Gastroesophageal sphincter (tissue), 4 donors: ENCODE measurements at regions not wholly inside any gene's neighbourhood (a gene's known extent, or its start where the extent isn't known, plus 50 kb on each side); places are given as distances from the start of the nearest gene placed in this dataset.

Source experiments
- ATAC-seq: fragments of 150-250 bp; one replicate; pipeline ENCODE4 v1.9.1; 2016; ENCODE audit warnings: mild to moderate bottlenecking, moderate library complexity
- H3K27ac ChIP-seq, 4 donors: fragments of 200-600 bp; sonication (generic) in 3 of 4; 1 replicate in 3 of 4; 2 replicates in 1 of 4; pipeline ENCODE4 v1.5.1; 2016 to 2019
- H3K27me3 ChIP-seq: fragments of 200-600 bp; sonication (generic); one replicate; pipeline ENCODE4 v1.5.1; 2019
- H3K36me3 ChIP-seq, 2 donors: fragments of 200-600 bp; sonication (generic); one replicate each; pipeline ENCODE4 v1.5.1; 2019; ENCODE audit warnings: control low read depth in 1 of 2
- H3K4me1 ChIP-seq, 3 donors: fragments of 200-600 bp; sonication (generic); 1 replicate in 2 of 3; 2 replicates in 1 of 3; pipeline ENCODE4 v1.5.1; 2016 to 2019; ENCODE audit warnings: control low read depth in 2 of 3
- H3K4me3 ChIP-seq, 2 donors: fragments of 200-600 bp; sonication (generic); one replicate each; pipeline ENCODE4 v1.5.1; 2019; ENCODE audit warnings: mild to moderate bottlenecking in 1 of 2, moderate library complexity in 1 of 2
- H3K9me3 ChIP-seq, 3 donors: fragments of 200-600 bp; sonication (generic); one replicate each; pipeline ENCODE4 v1.5.1; 2017 to 2019; ENCODE audit warnings: control low read depth in 2 of 3
- EP300 ChIP-seq: sonication (generic); formaldehyde crosslinking; IDR thresholded peaks from one replicate; pipeline ENCODE4 v1.6.1; 2017; ENCODE audit warnings: antibody characterized with exemption, mild to moderate bottlenecking
- POLR2A ChIP-seq, 2 donors: fragments of 450-650 bp; IDR thresholded peaks; one replicate each; pipeline ENCODE4 v1.6.1; 2017; ENCODE audit warnings: antibody characterized with exemption in 2 of 2, mild to moderate bottlenecking in 2 of 2, moderate library complexity in 1 of 2
- POLR2AphosphoS5 ChIP-seq: sonication (generic); formaldehyde crosslinking; IDR thresholded peaks from one replicate; pipeline ENCODE4 v1.6.1; 2017; ENCODE audit warnings: antibody characterized with exemption
- WGBS, 2 donors: methylation state at CpG; one replicate each; pipeline ENCODE4 v1.1.5; 2018; ENCODE audit warnings: low coverage in 1 of 2; 5-methylcytosine and 5-hydroxymethylcytosine counted together
- TF ChIP-seq, protein P1 (sequence below), 4 experiments: fragments of 200-600 bp in 2 of 4; fragments of 450-650 bp in 2 of 4; sonication (generic) in 1 of 4; IDR thresholded peaks; one replicate each; pipeline ENCODE4 v1.5.1; 2017 to 2019; ENCODE audit warnings: antibody characterized with exemption in 4 of 4, mild to moderate bottlenecking in 2 of 4, moderate library complexity in 2 of 4

DNA sequence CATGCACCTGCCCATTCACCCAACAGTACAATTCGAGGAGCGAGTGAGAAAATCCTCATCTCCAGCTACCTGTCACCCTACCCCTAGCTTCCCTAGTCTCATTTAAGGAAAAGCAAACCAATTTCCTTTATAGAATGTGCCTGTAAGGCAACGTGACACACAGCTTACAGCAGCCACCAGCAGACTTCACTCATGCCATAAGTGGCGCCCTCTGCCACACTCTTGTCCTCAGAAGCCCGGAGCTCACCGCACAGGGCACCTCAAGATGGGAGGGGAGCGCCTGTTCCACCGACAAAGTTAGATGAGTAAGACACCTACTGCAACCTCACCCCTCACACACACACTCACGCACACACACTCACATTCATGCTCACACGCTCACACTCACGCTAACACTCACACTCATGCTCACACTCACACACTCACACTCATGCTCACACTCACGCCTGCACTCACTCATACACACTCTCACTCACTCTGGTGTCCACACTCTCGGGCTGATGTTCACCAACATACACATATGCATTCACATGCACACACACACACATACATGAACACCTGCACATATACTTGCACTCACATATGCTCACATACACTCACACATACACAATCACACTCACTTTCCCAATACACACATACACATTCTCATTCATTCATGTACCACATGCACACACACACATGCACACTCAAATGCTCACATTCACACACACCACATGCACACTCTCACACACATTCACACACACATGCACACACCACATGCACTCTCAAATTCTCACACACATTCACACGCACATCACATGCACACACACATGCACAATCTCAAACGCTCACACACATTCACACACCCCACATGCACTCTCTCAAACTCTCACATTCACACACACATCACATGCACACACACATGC lies 170.7 kb downstream of the PSMG1 start:
- 86 to 90% methylated on average over 11 to 15 of the region's 15 CpGs for WGBS, 2 donors
- Histone ChIP-seq H3K27me3 (no peaks in the 10 kb centered on the region), H3K27ac (no peak overlapping the region), H3K4me1 (peaks cover 0 to 19% (median 0%) of the 10 kb centered on the region in 3 donors), H3K4me3 (no peak overlapping the region), H3K36me3 (no peaks in the 10 kb centered on the region), H3K9me3 (no peaks in the 10 kb centered on the region)
- TF ChIP-seq POLR2A (IDR thresholded peaks at IDR 0.05) (no peak), EP300 (no peak), POLR2AphosphoS5 (no peak)
- TF ChIP-seq, protein P1, sequence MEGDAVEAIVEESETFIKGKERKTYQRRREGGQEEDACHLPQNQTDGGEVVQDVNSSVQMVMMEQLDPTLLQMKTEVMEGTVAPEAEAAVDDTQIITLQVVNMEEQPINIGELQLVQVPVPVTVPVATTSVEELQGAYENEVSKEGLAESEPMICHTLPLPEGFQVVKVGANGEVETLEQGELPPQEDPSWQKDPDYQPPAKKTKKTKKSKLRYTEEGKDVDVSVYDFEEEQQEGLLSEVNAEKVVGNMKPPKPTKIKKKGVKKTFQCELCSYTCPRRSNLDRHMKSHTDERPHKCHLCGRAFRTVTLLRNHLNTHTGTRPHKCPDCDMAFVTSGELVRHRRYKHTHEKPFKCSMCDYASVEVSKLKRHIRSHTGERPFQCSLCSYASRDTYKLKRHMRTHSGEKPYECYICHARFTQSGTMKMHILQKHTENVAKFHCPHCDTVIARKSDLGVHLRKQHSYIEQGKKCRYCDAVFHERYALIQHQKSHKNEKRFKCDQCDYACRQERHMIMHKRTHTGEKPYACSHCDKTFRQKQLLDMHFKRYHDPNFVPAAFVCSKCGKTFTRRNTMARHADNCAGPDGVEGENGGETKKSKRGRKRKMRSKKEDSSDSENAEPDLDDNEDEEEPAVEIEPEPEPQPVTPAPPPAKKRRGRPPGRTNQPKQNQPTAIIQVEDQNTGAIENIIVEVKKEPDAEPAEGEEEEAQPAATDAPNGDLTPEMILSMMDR (IDR thresholded peaks at IDR 0.05) = no peak
- no peak for ATAC-seq

DNA sequence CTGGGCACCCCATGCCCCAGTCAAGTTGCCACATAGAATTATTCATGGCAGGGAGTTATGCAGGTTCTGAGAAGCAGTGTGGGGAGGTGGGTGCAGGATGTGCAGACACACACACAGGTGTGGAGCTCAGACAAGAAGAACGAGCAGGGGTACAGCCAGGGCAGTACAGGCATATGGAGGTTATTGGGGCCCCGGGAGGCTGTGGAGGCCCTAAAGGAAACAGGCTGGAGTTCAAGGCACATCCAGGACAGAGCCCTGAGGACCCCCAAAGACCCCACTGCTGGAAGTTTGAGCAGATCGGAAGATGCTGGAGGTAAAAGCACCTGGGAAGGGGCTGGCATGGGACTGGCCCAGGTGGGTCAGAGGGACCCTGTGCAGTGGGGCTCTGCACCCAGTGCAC lies 171.3 kb downstream of the PSMG1 start:
- Histone ChIP-seq H3K27ac (no peak overlapping the region), H3K4me1 (peaks cover 0 to 26% (median 0%) of the 10 kb centered on the region in 3 donors), H3K9me3 (no peaks in the 10 kb centered on the region), H3K27me3 (no peaks in the 10 kb centered on the region), H3K36me3 (no peaks in the 10 kb centered on the region), H3K4me3 (no peak overlapping the region)
- WGBS, 2 donors = 94% methylated on average over 2 of the region's 3 CpGs; no CpG with 5 or more reads in 1 of the 2 donors
- TF ChIP-seq POLR2A (IDR thresholded peaks at IDR 0.05) = no peak
- TF ChIP-seq, protein P1 (IDR thresholded peaks at IDR 0.05) = no peak
- TF ChIP-seq POLR2AphosphoS5 = no peak
- no peak for TF ChIP-seq EP300
- ATAC-seq = no peak

DNA sequence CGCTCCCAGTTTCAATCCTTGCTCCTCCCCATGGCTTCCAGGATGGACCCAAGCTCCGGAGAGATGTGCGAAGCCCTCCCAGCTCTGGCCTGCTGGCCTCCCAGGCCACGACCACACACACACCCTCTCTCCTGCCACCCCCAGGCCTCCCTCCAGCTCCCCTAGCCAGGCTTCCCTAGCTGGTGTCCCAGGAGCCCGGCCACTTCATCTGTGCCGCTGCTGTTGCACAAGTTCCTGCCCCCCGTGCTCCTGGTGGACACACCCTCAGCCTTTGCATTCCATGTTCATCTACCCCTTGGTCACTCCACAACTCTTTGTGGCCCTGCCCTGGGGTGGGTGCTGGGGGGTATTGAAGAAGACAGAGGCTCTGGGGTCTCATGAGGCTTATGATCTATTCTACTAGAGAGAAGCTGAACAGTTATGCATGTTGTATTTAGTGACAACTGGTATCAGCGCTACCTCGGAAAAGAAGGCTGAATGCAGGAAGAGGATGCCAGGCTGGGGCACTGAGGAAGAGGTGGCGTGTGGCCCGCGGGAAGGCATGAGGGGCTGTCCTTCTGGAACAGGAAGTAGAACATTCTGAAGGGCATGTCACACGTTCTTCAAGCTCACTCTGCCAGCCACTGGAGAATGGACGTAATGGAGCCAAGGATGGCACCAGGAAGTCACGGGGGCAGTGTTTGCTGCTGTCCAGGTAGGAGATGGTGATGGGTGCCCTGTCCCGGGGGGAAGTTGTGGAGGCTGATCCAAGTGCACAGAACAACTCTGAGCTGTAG lies 172.4 kb downstream of the PSMG1 start:
- Histone ChIP-seq H3K36me3 (no peaks in the 10 kb centered on the region), H3K9me3 (peaks cover 0 to 7% (median 0%) of the 10 kb centered on the region in 3 donors), H3K4me1 (peaks cover 0 to 35% (median 0%) of the 10 kb centered on the region in 3 donors), H3K4me3 (no peak overlapping the region), H3K27me3 (no peaks in the 10 kb centered on the region), H3K27ac (no peak overlapping the region)
- 75 to 85% methylated on average over 7 to 15 of the region's 16 CpGs for WGBS, 2 donors
- no peak for TF ChIP-seq POLR2A (IDR thresholded peaks at IDR 0.05)
- ATAC-seq = no peak

DNA sequence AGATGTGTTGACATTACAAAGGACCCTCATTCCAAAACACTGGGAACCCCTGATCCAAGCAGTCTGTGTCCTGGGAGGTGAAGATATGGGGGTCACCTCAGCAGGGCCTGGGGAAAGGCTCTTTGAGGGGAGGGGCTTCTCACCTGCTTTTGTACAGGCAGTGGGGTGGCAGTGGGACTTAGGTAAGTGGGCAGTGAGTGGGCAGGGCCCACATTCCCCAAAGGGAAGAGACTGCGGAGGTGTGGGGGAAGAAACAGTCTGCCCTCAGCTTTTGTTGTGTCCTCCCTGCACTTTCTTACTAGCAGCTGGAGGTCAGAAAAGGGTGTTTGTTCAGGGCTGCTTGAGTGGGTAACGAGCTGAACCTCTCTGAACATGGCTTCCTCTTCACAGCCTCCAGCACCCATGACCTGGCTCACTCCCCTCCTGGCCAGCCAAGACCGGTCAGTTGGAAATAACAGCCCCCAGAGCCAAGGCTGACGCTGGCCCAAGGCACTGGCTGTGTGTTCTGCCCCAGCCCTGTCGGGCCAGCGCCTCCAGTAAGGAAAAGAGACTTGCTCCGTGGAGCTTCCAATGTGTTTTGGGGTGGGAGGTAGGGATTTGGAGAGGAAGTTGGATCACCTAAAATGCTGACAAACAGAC lies 173.5 kb downstream of the PSMG1 start:
- Histone ChIP-seq H3K4me1 (peaks cover 0 to 46% (median 4%) of the 10 kb centered on the region in 3 donors), H3K27me3 (no peaks in the 10 kb centered on the region), H3K36me3 (no peaks in the 10 kb centered on the region), H3K9me3 (peaks cover 0 to 7% (median 0%) of the 10 kb centered on the region in 3 donors), H3K4me3 (no peak overlapping the region), H3K27ac (no peak overlapping the region)
- TF ChIP-seq EP300 (no peak), POLR2AphosphoS5 (no peak), POLR2A (IDR thresholded peaks at IDR 0.05) (no peak)
- TF ChIP-seq, protein P1 (IDR thresholded peaks at IDR 0.05) = no peak
- no peak for ATAC-seq
- 92 to 100% methylated on average over 1 to 2 of the region's 7 CpGs for WGBS, 2 donors

DNA sequence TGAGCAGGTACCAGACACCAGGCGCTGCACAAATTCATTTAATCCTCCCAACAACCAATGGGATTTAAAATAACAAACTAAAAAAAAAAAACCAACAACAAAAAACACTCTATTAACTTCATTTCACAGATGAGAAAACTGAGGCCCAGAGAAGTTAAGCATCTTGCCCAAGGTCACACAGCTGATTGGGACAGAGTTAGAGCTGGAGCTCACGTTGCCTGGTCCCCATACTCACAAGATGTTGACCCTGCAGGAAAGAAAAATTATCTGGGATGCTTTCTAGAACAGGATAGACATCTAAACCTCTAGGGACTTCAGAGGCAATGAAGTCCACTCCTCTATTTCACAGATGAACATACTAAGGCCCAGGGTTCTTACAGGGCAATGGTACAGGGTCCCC lies 175.3 kb downstream of the PSMG1 start:
- 83 to 90% methylated on average over 1 to 2 of the region's 2 CpGs for WGBS, 2 donors
- H3K4me1 ChIP-seq = peaks cover 0 to 63% (median 10%) of the 10 kb centered on the region in 3 donors
- TF ChIP-seq EP300 (no peak), POLR2AphosphoS5 (no peak), POLR2A (IDR thresholded peaks at IDR 0.05) (no peak)
- TF ChIP-seq, protein P1 (IDR thresholded peaks at IDR 0.05) = no peak
- no peaks in the 10 kb centered on the region for H3K36me3 ChIP-seq
- no peak for ATAC-seq
- peaks cover 0 to 7% (median 0%) of the 10 kb centered on the region in 3 donors for H3K9me3 ChIP-seq
- H3K4me3 ChIP-seq = no peak overlapping the region
- no peaks in the 10 kb centered on the region for H3K27me3 ChIP-seq
- peak overlapping the region in 3 of 4 donors; percentile 69 to 79 (median 75) for H3K27ac ChIP-seq
